MM.1S (cell line): ENCODE measurements at regions not wholly inside any gene's neighbourhood (a gene's known extent, or its start where the extent isn't known, plus 50 kb on each side); places are given as distances from the start of the nearest gene placed in this dataset.

Experiments
- DNase-seq: peaks from one replicate; pipeline ENCODE4 v3.0.0-alpha.2; 2015
- H2AFZ ChIP-seq: fragments of 300-600 bp; sonication (generic); 2 replicates; pipeline ENCODE4 v1.6.0; 2016; ENCODE audit warnings: antibody characterized with exemption, low read length
- H3F3A ChIP-seq: fragments of 300-600 bp; sonication (generic); 2 replicates; pipeline ENCODE4 v1.6.1; 2016; ENCODE audit warnings: mild to moderate bottlenecking, antibody characterized with exemption, low read length, moderate library complexity, mixed read lengths; ENCODE audit not compliant: insufficient read depth
- H3K27ac ChIP-seq: fragments of 300-600 bp; sonication (generic); 2 replicates; pipeline ENCODE4 v1.5.1; 2016; ENCODE audit warnings: mild to moderate bottlenecking, low read length
- H3K27me3 ChIP-seq: fragments of 300-600 bp; sonication (generic); replicated peaks from 2 replicates; pipeline ENCODE4 v1.6.0; 2016; ENCODE audit warnings: low read length; ENCODE audit not compliant: insufficient read depth
- H3K36me3 ChIP-seq: fragments of 300-600 bp; sonication (generic); replicated peaks from 2 replicates; pipeline ENCODE4 v1.6.1; 2016; ENCODE audit warnings: mild to moderate bottlenecking, low read length, mixed read lengths; ENCODE audit not compliant: insufficient read depth
- H3K4me1 ChIP-seq: fragments of 300-600 bp; sonication (generic); 2 replicates; pipeline ENCODE4 v1.6.1; 2016; ENCODE audit warnings: low read length, mixed read lengths
- H3K4me2 ChIP-seq: fragments of 300-600 bp; sonication (generic); 2 replicates; pipeline ENCODE4 v1.6.0; 2016; ENCODE audit warnings: low read depth, low read length
- H3K4me3 ChIP-seq: fragments of 300-600 bp; sonication (generic); 2 replicates; pipeline ENCODE4 v1.5.1; 2016; ENCODE audit warnings: low read length, mixed read lengths
- H3K79me2 ChIP-seq: fragments of 300-600 bp; sonication (generic); 2 replicates; pipeline ENCODE4 v1.6.1; 2016; ENCODE audit warnings: mixed run types, low read length, mixed read lengths
- H3K9ac ChIP-seq: fragments of 300-600 bp; sonication (generic); 2 replicates; pipeline ENCODE4 v1.6.1; 2016; ENCODE audit warnings: low read length, mixed read lengths
- H3K9me2 ChIP-seq: fragments of 300-600 bp; sonication (generic); replicated peaks from 2 replicates; pipeline ENCODE4 v1.6.1; 2016; ENCODE audit warnings: mild to moderate bottlenecking, low read length, mixed read lengths; ENCODE audit not compliant: insufficient read depth
- H3K9me3 ChIP-seq: fragments of 300-600 bp; sonication (generic); replicated peaks from 2 replicates; pipeline ENCODE4 v1.6.1; 2016; ENCODE audit warnings: mild to moderate bottlenecking, low read length, mixed read lengths; ENCODE audit not compliant: insufficient read depth
- H4K20me1 ChIP-seq: fragments of 300-600 bp; sonication (generic); 2 replicates; pipeline ENCODE4 v1.6.1; 2016; ENCODE audit warnings: mild to moderate bottlenecking, low read length, moderate library complexity, mixed read lengths; ENCODE audit not compliant: insufficient read depth
- EZH2 ChIP-seq: fragments of 300-600 bp; sonication (generic); optimal IDR thresholded peaks from 2 replicates; pipeline ENCODE3; 2017; ENCODE audit warnings: low read depth, mild to moderate bottlenecking, antibody characterized with exemption, low read length, mixed read lengths
- EZH2phosphoT487 ChIP-seq: fragments of 300-600 bp; sonication (generic); IDR thresholded peaks from 2 replicates; pipeline ENCODE4 v1.6.1; 2018; ENCODE audit warnings: antibody characterized with exemption, low read length
- TF ChIP-seq, protein P1 (sequence below): fragments of 300-600 bp; sonication (generic); IDR thresholded peaks from 2 replicates; pipeline ENCODE4 v1.5.1; 2016; ENCODE audit warnings: antibody characterized with exemption, low read length, mixed read lengths

DNA sequence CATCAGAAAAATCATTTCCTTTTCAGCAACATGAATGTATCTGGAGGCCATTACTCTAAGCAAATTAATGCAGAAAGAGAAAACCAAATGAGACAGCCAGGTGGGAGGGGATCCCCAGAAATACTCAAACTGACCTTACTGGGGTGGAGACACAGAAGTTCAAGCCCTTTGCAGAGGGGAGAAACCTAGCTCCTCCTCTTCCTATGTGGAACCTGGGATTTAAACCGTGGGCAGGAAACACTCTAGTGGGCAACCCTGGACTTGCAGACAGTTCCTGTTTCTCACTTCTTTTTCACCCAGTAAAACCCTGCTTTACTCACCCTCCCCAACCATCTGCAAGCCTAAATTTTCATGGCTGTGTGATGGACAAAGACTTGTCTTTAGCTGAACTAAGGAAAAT, 61.3 kb downstream of the SLITRK6 start:
- H3K79me2 ChIP-seq = no peaks in the 10 kb centered on the region
- H2AFZ ChIP-seq = no peak overlapping the region
- H3K27me3 ChIP-seq = no peaks in the 10 kb centered on the region
- no peak overlapping the region for H3K4me3 ChIP-seq
- H3K9me2 ChIP-seq = no peaks in the 10 kb centered on the region
- H3K9ac ChIP-seq = no peak overlapping the region
- no peaks in the 10 kb centered on the region for H3K4me1 ChIP-seq
- no peak overlapping the region for H3K27ac ChIP-seq
- no peaks in the 10 kb centered on the region for H4K20me1 ChIP-seq
- H3K4me2 ChIP-seq = no peak overlapping the region
- peak; percentile 7 for DNase-seq
- H3K9me3 ChIP-seq = no peaks in the 10 kb centered on the region
- TF ChIP-seq, protein P1, sequence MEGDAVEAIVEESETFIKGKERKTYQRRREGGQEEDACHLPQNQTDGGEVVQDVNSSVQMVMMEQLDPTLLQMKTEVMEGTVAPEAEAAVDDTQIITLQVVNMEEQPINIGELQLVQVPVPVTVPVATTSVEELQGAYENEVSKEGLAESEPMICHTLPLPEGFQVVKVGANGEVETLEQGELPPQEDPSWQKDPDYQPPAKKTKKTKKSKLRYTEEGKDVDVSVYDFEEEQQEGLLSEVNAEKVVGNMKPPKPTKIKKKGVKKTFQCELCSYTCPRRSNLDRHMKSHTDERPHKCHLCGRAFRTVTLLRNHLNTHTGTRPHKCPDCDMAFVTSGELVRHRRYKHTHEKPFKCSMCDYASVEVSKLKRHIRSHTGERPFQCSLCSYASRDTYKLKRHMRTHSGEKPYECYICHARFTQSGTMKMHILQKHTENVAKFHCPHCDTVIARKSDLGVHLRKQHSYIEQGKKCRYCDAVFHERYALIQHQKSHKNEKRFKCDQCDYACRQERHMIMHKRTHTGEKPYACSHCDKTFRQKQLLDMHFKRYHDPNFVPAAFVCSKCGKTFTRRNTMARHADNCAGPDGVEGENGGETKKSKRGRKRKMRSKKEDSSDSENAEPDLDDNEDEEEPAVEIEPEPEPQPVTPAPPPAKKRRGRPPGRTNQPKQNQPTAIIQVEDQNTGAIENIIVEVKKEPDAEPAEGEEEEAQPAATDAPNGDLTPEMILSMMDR = no peak
- TF ChIP-seq EZH2phosphoT487 (no peak), EZH2 (no peak)
- no peaks in the 10 kb centered on the region for H3K36me3 ChIP-seq
- H3F3A ChIP-seq = no peaks in the 10 kb centered on the region

GRCh38 chr13:85729296-85729695, 69.9 kb downstream of the SLITRK6 start:
- Histone ChIP-seq H3K4me2 (peak overlapping the region; percentile 78), H2AFZ (peak overlapping the region; percentile 46), H3F3A (peaks cover 9% of the 10 kb centered on the region; the same call in 1 of the 2 replicates), H3K9ac (no peak overlapping the region), H3K36me3 (no peaks in the 10 kb centered on the region), H3K4me1 (peaks cover 10% of the 10 kb centered on the region; the same call in 1 of the 2 replicates), H4K20me1 (no peaks in the 10 kb centered on the region), H3K27ac (peak overlapping the region; percentile 28; the same call in 1 of the 2 replicates), H3K27me3 (no peaks in the 10 kb centered on the region), H3K79me2 (no peaks in the 10 kb centered on the region), H3K9me2 (no peaks in the 10 kb centered on the region), H3K9me3 (no peaks in the 10 kb centered on the region), H3K4me3 (no peak overlapping the region; the same call in 1 of the 2 replicates)
- no peak for DNase-seq
- TF ChIP-seq EZH2phosphoT487 (no peak), EZH2 (no peak)
- TF ChIP-seq, protein P1 = no peak

GRCh38 chr13:85728811-85729210, 70.4 kb downstream of the SLITRK6 start:
- no peak for DNase-seq
- H3K79me2 ChIP-seq = no peaks in the 10 kb centered on the region
- H3K4me2 ChIP-seq = peak overlapping the region; percentile 78
- H3K27me3 ChIP-seq = no peaks in the 10 kb centered on the region
- peaks cover 10% of the 10 kb centered on the region; the same call in 1 of the 2 replicates for H3K4me1 ChIP-seq
- no peaks in the 10 kb centered on the region for H4K20me1 ChIP-seq
- no peaks in the 10 kb centered on the region for H3K9me3 ChIP-seq
- H3K4me3 ChIP-seq = no peak overlapping the region; the same call in 1 of the 2 replicates
- H3K9me2 ChIP-seq = no peaks in the 10 kb centered on the region
- no peaks in the 10 kb centered on the region for H3K36me3 ChIP-seq
- no peak overlapping the region for H3K9ac ChIP-seq
- no peak for TF ChIP-seq EZH2
- TF ChIP-seq EZH2phosphoT487 = no peak
- TF ChIP-seq, protein P1 = no peak
- peak overlapping the region; percentile 46 for H2AFZ ChIP-seq
- peaks cover 9% of the 10 kb centered on the region; the same call in 1 of the 2 replicates for H3F3A ChIP-seq
- H3K27ac ChIP-seq = peak overlapping the region; percentile 28; the same call in 1 of the 2 replicates
